Activated T-helper 2 cell treated with anti-CD3 and anti-CD28 coated beads, Interferon-gamma antibody, Interleukin-2, Interleukin-4, amounts not matched to agents 10 μg/mL and 5 μg/mL and 100 μg/mL, durations not matched to agents 14 hours and 24 hours and 36 hours (primary cell): ENCODE measurements at regions not wholly inside any gene's neighbourhood (a gene's known extent, or its start where the extent isn't known, plus 50 kb on each side); places are given as distances from the start of the nearest gene placed in this dataset.

ENCODE experiments used
- DNase-seq: peaks from one replicate; pipeline ENCODE4 v3.0.0; 2021; ENCODE audit warnings: low spot score
- H3K27ac Mint-ChIP-seq: one replicate; pipeline ENCODE4 v1.8.0; 2021; ENCODE audit warnings: mixed read lengths
- H3K27me3 Mint-ChIP-seq: one replicate; pipeline ENCODE4 v1.8.0; 2021; ENCODE audit warnings: low read depth, mixed read lengths
- H3K36me3 Mint-ChIP-seq: one replicate; pipeline ENCODE4 v1.8.0; 2021; ENCODE audit warnings: low read depth, mixed read lengths
- H3K4me1 Mint-ChIP-seq: one replicate; pipeline ENCODE4 v1.8.0; 2021; ENCODE audit warnings: low read depth, mixed read lengths
- H3K4me3 Mint-ChIP-seq: one replicate; pipeline ENCODE4 v1.8.0; 2021; ENCODE audit warnings: low read depth, mild to moderate bottlenecking, moderate library complexity, mixed read lengths
- H3K9me3 Mint-ChIP-seq: one replicate; pipeline ENCODE4 v1.8.0; 2021; ENCODE audit warnings: mixed read lengths
- intact Hi-C: fragments of 100-400 bp; cut with micrococcal nuclease; formaldehyde crosslinking; loops from one replicate; pipeline ENCODE4 v1.15.1; 2023

DNA sequence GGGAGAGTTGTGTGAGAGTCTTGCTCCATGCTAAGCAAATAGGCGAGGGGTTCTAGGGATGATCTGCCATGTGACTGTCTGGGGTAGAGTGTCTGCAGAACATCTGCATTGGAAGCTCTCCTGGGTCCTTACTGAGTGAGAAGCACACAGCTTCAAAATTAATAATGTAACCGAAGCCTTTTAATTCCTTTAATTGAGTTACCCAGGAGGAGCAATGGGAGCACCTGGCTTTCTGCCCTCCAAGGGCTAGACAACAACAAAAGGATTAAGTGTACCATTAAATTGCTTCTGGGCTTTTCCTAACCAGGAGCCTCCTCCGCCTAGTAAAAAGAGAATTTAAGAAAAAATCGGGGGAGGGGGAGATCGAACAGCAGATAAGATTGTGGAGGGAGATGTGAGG lies 102.0 kb upstream of the TBX20 start:
- intact Hi-C loops: no loop called here
- no peak for DNase-seq
- H3K4me1 Mint-ChIP-seq: no peaks in the 10 kb centered on the region
- no peaks in the 10 kb centered on the region for H3K36me3 Mint-ChIP-seq
- H3K4me3 Mint-ChIP-seq: no peak overlapping the region
- H3K27me3 Mint-ChIP-seq: no peaks in the 10 kb centered on the region
- H3K27ac Mint-ChIP-seq: no peak overlapping the region
- H3K9me3 Mint-ChIP-seq: no peaks in the 10 kb centered on the region

DNA sequence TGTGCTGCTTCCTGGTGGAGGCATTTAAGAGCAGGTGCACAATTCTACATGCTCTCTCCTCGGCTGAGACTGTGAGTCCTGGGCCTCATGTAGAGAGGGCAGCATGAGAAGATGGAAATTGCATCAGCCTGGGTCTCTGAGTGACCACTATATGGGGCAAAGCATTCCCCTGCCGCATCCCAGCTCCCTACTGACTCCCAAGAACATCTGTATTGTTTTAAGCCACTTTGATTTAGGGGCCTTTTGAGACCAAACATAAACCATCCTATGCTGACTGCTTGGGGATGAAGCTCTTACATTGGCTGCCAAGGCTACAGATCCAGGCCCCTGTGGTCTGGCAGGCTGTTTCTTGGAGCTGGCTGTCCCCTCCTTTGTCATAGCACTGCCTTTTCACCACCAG lies 101.3 kb upstream of the TBX20 start:
- no peak for DNase-seq
- H3K9me3 Mint-ChIP-seq: no peaks in the 10 kb centered on the region
- intact Hi-C loops: no loop called here
- H3K27me3 Mint-ChIP-seq: no peaks in the 10 kb centered on the region
- no peak overlapping the region for H3K27ac Mint-ChIP-seq
- no peaks in the 10 kb centered on the region for H3K4me1 Mint-ChIP-seq
- no peaks in the 10 kb centered on the region for H3K36me3 Mint-ChIP-seq
- no peak overlapping the region for H3K4me3 Mint-ChIP-seq

DNA sequence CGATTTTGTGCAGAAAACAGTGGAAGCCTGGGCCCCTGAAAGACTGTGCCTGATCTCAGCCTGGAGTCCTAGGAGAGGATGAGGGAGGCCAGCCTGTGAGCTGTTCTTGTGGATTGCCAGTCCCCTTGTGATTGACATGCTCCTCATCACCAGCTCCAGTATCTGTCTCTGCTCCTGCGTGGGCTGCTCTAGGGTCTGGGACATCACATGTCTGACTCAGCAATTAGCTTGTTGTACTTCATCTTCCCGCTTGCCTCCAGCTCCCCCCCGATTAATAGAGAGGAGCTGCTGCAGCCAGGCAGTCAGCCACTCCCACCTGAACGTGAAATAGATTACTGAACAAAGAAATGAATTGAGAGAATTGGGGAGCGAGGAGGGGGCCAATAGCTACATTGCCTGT lies 99.6 kb upstream of the TBX20 start:
- Mint-ChIP-seq H3K9me3 (no peaks in the 10 kb centered on the region), H3K4me1 (no peaks in the 10 kb centered on the region), H3K27ac (no peak overlapping the region), H3K4me3 (no peak overlapping the region), H3K36me3 (no peaks in the 10 kb centered on the region), H3K27me3 (no peaks in the 10 kb centered on the region)
- intact Hi-C loops: no loop called here
- no peak for DNase-seq

DNA sequence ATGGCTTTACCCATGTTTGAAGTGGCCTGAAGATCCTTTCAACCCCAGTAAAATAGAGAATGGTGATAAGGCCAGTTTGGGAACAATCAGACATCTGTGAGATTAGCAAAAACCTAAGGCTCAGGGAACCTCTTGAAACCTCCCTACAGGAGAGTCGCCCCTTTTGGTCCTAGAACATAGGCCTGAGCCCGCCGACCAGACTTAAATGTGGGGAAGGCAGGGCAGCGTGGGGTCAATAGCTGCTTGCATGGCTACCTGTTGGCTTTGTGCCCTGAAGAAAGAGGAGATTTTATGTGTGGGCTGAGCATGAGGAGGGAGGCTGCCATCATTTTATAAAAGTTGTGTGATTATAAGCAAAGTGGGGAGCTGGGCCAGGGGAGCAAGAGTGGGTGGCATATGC lies 97.6 kb upstream of the TBX20 start:
- H3K4me3 Mint-ChIP-seq: no peak overlapping the region
- no peak overlapping the region for H3K27ac Mint-ChIP-seq
- no peaks in the 10 kb centered on the region for H3K9me3 Mint-ChIP-seq
- no peaks in the 10 kb centered on the region for H3K4me1 Mint-ChIP-seq
- intact Hi-C loops: no loop called here
- no peaks in the 10 kb centered on the region for H3K36me3 Mint-ChIP-seq
- no peak for DNase-seq
- H3K27me3 Mint-ChIP-seq: no peaks in the 10 kb centered on the region

DNA sequence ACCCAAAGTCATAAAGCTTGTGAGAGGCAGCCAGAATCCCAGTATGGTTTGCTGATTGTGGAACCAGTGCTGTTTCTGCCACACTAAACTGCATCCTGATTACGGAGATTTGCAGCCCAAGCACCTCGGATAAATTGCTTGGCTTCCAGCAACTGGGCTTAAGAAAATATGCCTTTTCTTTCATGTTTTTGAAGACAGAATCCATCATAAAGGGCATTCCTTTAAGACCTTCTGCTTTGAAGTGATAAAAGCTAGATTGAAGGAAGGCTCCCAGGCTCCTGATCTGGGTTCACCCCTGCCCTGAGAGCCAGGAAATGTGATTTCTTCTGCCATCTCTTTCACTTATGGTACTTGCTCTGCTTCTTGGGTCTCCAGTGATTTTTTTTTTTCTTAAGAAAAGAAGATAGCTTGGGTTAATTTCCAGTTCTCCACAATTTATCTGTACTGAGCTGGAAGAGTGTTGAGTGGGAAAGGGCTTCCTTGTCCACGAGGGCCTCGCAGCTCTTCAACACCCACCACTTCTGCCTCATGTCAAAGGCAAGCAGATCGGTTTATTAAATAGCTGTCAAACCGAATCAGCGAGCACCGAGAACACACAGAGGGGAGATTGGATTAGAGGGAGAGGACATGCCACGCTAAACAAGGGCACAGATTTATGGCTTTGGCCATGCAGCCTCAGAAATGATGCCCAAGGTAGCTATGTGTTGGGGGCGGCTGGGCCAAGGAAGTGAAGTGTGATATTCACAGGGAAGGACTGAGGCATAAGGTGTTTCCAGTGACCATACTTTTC lies 94.9 kb upstream of the TBX20 start:
- Mint-ChIP-seq H3K4me1 (no peaks in the 10 kb centered on the region), H3K36me3 (no peaks in the 10 kb centered on the region), H3K9me3 (no peaks in the 10 kb centered on the region), H3K4me3 (no peak overlapping the region), H3K27me3 (no peaks in the 10 kb centered on the region), H3K27ac (no peak overlapping the region)
- intact Hi-C loops: no loop called here
- no peak for DNase-seq

DNA sequence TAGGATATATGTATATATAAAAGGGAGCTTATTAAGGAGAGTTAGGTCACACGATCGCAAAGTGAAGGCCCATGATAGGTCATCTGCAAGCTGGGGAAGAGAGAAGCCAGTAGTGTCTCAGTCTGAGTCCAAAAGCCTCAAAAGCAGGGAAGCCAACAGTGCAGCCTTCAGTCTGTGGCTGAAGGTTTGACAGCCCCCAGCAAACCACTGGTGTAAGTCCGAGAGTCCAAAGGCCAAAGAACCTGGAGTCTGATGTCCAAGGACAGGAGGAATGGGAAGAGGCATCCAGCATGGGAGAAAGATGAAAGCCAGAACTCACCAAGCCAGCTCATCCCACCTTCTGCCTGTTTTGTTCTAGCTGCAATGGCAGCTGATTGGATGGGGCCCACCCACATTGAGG lies 88.9 kb upstream of the TBX20 start:
- no peaks in the 10 kb centered on the region for H3K9me3 Mint-ChIP-seq
- no peaks in the 10 kb centered on the region for H3K36me3 Mint-ChIP-seq
- no peak overlapping the region for H3K27ac Mint-ChIP-seq
- no peaks in the 10 kb centered on the region for H3K4me1 Mint-ChIP-seq
- no peaks in the 10 kb centered on the region for H3K27me3 Mint-ChIP-seq
- intact Hi-C loops: no loop called here
- no peak overlapping the region for H3K4me3 Mint-ChIP-seq
- no peak for DNase-seq

DNA sequence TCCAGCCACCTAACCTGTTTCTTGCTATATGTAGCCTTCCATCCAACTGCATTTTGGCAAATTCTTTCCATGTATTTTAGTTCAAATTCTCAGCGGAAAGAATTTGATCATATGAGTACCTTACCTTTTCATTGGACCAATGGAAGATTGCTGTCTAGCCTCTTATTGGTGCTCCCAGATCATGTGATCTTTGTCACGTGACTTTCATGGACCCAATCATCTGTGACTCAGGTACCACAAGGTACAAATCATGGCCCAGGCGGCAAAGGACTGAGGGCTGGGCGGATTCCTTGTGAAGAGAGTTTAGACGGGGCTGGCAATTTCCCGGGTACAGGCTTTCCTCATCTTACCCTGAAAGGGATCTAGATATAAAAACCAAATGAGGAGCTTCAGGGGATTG lies 85.9 kb upstream of the TBX20 start:
- H3K36me3 Mint-ChIP-seq: no peaks in the 10 kb centered on the region

DNA sequence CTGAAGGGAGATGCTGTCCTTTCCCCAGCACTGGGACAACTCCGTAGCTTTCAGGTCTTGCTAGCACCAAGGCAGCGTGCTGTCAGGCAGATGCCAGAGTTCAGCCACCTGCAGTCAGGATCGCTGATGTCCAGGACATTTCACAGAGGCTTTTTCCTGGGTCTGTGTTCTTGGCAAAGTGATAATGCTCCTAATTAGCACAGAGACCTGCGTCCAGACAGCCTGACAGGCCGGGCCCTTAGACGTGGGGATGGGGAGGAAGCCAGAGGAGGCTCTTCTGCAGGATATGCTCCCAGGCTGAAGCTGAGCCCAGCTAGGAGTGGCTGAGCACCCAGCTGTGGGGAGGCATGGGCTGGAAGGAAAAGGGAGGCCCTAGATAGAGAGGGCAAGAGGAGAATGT lies 82.5 kb upstream of the TBX20 start:
- no peak overlapping the region for H3K27ac Mint-ChIP-seq
- H3K4me3 Mint-ChIP-seq: no peak overlapping the region
- no peaks in the 10 kb centered on the region for H3K9me3 Mint-ChIP-seq
- intact Hi-C loops: no loop called here
- DNase-seq: no peak
- no peaks in the 10 kb centered on the region for H3K4me1 Mint-ChIP-seq
- H3K36me3 Mint-ChIP-seq: no peaks in the 10 kb centered on the region
- peaks cover 2% of the 10 kb centered on the region for H3K27me3 Mint-ChIP-seq

More for the DNA sequence above, 85.9 kb upstream of the TBX20 start:
- no peak for DNase-seq
- no peaks in the 10 kb centered on the region for H3K4me1 Mint-ChIP-seq
- no peak overlapping the region for H3K4me3 Mint-ChIP-seq
- intact Hi-C loops: no loop called here
- H3K27me3 Mint-ChIP-seq: peaks cover 2% of the 10 kb centered on the region
- no peaks in the 10 kb centered on the region for H3K9me3 Mint-ChIP-seq
- H3K27ac Mint-ChIP-seq: no peak overlapping the region

DNA sequence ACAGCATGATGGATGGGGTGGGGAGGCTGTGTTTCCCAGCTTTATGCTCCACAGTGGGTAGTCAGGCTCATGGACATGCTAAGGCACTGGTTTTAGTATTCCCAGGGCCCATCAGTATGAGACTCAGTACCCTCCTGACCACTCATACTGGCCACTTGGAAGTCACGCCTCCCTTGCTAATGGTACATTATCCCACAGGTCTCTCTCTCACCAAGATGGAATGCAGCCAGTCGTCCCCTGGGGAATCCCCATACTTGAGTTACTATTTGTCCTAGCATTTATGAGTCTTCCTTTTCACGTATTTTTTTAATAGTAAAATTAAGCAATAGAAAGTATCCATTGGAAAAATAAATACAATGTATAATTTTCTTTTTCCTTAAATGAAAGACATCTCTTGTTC lies 80.6 kb upstream of the TBX20 start:
- Mint-ChIP-seq H3K4me3 (no peak overlapping the region), H3K27me3 (peaks cover 2% of the 10 kb centered on the region), H3K4me1 (no peaks in the 10 kb centered on the region), H3K9me3 (no peaks in the 10 kb centered on the region), H3K27ac (no peak overlapping the region), H3K36me3 (no peaks in the 10 kb centered on the region)
- no peak for DNase-seq
- intact Hi-C loops: no loop called here

DNA sequence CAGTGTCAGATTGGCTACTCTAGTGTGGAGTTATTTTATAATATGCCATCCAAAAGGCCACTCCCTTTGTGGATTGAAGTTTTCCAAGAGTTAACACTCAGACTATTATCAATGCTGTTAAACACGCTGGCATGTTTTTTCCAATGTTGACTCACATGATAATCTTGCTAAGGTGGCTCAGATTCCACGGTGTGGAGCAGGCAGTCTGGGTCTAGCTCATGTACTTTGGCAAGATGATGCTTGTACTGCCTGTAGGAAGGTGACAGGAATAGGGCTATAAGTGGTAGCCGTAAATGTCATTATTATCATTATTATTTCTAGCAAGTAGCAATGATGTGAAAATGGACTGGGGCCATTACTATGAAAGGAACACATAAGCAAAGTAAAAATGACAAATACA lies 79.4 kb upstream of the TBX20 start:
- intact Hi-C loops: no loop called here
- no peak for DNase-seq
- Mint-ChIP-seq H3K4me1 (no peaks in the 10 kb centered on the region), H3K4me3 (no peak overlapping the region), H3K27me3 (peaks cover 2% of the 10 kb centered on the region), H3K9me3 (no peaks in the 10 kb centered on the region), H3K27ac (no peak overlapping the region), H3K36me3 (no peaks in the 10 kb centered on the region)

DNA sequence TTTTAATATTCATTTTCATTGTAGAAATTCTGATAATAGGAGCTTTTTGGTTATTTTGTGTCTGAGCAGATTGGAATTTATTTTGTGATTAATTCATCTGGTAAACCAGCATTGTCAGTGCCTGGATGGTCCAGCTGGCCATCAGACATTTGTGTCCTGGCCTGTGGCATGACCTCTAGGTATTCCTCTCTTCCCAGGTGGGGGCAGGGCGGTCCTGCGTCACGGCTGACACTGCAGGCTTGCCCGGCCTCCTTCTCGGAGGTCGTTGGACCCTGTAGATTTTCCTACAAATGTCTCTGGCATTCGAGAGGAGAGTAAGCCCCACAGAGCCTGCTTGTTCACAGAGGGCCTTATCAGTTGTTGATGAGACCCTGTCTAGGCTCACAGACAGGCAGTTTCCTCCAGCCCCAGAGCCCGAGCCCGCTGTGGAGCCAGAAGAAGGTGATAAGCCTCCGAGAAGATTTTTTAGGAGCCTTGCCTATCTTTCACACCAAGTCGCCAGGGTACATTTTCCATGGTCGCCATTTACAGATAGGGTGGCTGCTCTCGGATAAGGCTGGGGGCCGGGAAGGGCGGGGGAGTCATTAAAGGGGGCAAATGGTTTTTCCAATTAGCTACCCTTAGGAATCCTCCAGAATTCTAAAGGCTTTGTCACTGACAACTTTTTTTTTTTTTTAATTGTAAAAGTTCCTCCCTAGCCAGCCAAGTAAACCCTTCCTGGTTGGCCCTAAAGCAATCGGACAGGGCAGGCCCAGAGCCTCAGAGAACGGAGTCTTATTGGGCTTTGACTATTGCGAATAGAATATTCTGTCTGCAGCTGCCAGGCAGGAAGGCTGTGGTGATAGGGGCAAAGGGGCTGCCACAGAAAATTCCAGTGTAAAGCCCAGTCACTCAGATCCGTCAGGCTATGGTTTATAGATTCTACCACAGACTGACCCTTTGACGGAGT lies 78.1 kb upstream of the TBX20 start:
- intact Hi-C loops: no loop called here
- Mint-ChIP-seq H3K36me3 (no peaks in the 10 kb centered on the region), H3K4me3 (no peak overlapping the region), H3K27me3 (peaks cover 2% of the 10 kb centered on the region), H3K9me3 (no peaks in the 10 kb centered on the region), H3K27ac (no peak overlapping the region), H3K4me1 (no peaks in the 10 kb centered on the region)
- DNase-seq: no peak

DNA sequence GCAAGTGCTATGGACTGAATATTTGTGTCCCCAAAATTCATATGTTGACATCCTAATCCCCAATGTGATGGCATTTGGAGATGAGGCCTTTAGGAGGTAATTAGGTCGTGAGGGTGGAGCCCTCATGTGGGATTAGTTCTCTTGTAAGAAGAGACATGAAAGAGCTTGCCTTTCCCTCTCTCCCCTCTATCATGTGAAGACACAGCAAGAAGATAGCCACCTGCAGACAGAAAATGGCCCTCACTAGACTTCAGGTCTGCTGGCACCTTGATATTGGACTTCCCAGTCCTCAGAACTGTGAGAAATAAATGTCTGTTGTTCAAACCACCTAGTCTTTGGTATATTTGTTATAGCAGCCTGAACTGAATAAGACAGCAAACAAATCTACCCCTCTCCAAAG lies 75.1 kb upstream of the TBX20 start:
- Mint-ChIP-seq H3K36me3 (no peaks in the 10 kb centered on the region), H3K9me3 (no peaks in the 10 kb centered on the region), H3K4me3 (no peak overlapping the region), H3K4me1 (no peaks in the 10 kb centered on the region), H3K27ac (no peak overlapping the region), H3K27me3 (no peaks in the 10 kb centered on the region)
- intact Hi-C loops: no loop called here
- no peak for DNase-seq

DNA sequence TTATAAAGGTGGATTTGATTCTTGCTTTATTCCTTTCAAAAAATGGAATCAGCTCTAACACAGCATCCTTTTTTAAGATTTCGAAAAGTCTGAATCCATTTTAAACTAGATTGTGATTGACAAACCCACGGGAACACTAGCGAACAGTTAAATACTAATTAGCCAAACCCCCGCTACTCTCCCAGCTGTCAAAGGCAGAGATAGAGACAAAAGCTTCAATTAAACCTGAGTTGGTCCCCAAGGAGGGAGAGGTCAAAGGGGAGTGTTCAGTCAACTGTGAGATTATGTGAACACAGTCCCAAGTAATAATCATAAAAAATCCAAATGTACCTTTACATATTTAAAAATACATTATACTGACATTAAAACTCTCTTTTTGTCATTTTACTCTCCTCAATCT lies 65.7 kb upstream of the TBX20 start:
- H3K27me3 Mint-ChIP-seq: peaks cover 4% of the 10 kb centered on the region

More for the DNA sequence above, 65.7 kb upstream of the TBX20 start:
- Mint-ChIP-seq H3K9me3 (no peaks in the 10 kb centered on the region), H3K36me3 (no peaks in the 10 kb centered on the region), H3K27ac (no peak overlapping the region), H3K4me3 (no peak overlapping the region), H3K4me1 (no peaks in the 10 kb centered on the region)
- intact Hi-C loops: no loop called here
- DNase-seq: no peak
